Skin epidermis (tissue), 12 donors: ENCODE measurements at regions not wholly inside any gene's neighbourhood (a gene's known extent, or its start where the extent isn't known, plus 50 kb on each side); places are given as distances from the start of the nearest gene placed in this dataset.
"Not testable (repeated sequence)": the region's sequence is repeated elsewhere in the genome, so short reads cannot be mapped to it uniquely, and the experiment has no call there.

Source experiments
- H3K27ac ChIP-seq, 21 experiments: fragments of 200-600 bp; sonication (generic) in 11 of 21; one replicate each; pipeline ENCODE4 v1.5.0; 2020; ENCODE audit warnings: mild to moderate bottlenecking in 3 of 21, inconsistent platforms in 2 of 21, moderate library complexity in 2 of 21
- H3K4me3 ChIP-seq, 7 experiments: fragments of 200-600 bp; sonication (generic) in 2 of 7; one replicate each; pipeline ENCODE4 v1.5.0; 2020; ENCODE audit warnings: inconsistent platforms in 2 of 7, mild to moderate bottlenecking in 2 of 7, moderate library complexity in 1 of 7

DNA sequence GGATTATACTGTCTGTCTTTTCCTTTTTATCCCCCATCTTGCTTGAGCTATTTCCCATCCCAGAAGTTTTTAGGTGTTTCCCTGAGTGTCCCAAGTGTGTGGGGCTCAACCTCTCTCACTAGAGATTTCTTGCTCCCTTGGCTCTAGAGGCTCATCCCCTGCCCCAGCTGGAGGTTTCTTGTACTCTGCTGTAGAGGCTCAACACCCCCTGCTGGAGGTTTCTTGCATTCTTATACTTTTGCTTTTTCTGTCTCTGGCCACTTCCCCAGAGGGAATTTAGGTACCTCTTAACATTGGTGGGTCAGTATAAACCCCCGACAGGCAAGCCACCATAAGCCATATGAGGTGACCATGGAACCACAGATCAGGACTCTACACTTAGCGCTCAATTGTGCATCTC lies 114.2 kb upstream of the FAM3C start:
- Histone ChIP-seq H3K27ac (no peak overlapping the region), H3K4me3 (no peak overlapping the region)

DNA sequence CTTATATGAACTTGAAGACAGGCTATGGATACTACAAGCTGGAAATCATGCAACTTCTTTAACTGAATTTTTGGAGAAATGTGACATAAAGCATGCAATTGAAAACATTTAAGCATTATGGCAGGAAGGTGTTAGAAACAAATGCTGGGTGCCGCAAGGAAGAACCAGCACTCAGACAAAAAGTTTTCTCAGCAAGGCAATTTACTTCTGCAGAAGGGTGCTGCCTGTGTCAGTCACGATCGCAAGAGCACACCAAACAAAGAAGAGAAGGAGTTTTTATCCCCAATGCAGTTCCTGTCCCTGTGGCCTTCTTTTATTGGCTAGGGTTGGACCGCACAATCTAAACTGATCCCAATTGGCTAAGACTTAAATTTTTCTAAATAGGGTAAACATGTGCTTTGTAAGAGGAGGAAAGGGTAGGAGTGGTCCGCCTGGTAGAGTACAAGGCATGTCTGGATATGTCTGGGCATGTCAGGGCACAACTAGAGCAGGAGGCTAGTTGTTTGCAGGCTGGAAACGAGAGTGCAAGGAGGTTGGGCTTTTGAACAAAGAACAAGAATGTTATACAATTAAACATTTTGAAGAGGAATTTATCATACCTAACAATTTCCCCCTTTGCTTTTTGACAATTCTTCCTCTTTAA lies 109.6 kb upstream of the FAM3C start:
- Histone ChIP-seq H3K27ac (peak overlapping the region in 6 of 21 experiments; percentile 18 to 75 (median 54)), H3K4me3 (no peak overlapping the region)

DNA sequence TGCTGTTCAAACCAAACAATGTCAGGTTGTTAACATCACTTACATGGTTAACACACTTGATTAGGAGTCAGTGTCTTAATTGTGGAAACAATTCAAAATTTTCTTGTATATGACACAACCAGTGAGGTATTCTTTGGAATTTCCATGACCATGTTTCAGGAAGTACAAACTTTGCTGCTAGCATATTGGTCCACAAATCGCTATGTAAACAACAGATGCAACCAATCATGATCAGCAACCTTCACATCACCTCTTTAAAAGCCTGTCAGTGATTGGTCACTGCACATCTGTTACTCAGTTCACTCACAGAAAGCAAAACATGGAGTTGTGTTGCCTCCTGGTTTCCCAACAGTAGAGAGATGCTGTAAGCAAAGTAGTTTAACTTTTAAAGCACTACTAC lies 108.9 kb upstream of the FAM3C start:
- Histone ChIP-seq H3K4me3 (no peak overlapping the region), H3K27ac (peak overlapping the region in 7 of 21 experiments; percentile 16 to 75 (median 44))

DNA sequence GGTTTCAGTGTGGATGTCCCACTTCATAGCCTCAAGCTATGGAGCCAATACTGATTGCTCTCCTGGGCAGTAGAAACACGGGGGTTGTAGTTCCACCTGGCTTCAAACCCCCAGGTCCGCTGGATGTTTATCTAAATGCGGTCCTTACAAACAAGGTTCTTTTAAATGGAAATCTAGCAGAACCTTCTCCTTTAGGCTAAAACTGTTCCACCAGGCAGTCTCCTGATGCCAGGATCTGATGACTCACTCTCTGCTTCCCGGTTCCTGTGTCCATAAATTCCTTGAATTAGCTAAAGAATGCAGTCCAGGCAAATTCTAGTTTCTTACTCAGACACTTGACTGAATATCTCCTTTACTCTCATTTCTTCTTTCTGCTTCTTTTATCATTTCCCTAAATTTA lies 108.4 kb upstream of the FAM3C start:
- H3K4me3 ChIP-seq: no peak overlapping the region
- H3K27ac ChIP-seq: peak overlapping the region in 7 of 21 experiments; percentile 26 to 75 (median 44)

DNA sequence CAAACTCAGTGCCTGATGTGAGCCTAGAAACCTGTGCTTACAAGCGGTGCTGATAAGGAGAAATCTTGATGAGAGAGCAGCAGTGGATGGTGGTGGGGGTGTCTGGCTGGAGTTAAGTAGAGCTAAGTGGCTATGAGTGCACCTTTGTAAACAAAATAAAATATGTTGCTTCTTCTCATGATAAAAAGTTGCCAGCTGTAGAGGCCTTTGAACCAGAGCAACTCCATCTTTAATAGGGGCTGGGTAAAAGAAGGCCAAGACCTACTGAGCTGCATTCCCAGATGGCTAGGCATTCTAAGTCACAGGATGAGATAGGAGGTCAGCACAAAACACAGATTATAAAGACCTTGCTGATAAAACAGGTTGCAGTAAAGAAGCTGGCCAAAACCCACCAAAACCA lies 107.6 kb upstream of the FAM3C start:
- peak overlapping the region in 1 of 21 experiments; percentile 47 for H3K27ac ChIP-seq

DNA sequence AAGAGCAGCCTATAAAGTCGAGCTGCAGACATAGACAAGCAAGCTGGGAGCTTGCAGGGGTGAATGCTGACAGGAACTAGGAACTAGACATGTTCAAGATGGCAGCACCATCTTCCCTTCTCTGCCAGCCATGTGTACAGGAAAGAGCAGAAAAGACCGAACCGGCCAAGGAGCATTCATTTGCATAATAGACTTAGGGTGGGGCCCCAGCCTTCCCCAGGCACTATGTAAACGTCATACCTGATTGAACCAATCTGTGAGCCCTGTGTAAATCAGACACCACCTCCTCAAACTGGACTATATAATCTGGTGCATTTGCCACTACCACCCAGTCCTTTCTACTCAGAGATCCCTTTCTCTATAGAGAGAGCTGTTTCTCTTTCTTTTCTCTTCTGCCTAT lies 106.9 kb upstream of the FAM3C start:
- Histone ChIP-seq H3K4me3 (no peak overlapping the region), H3K27ac (no peak overlapping the region)

More for the DNA sequence above, 107.6 kb upstream of the FAM3C start:
- no peak overlapping the region for H3K4me3 ChIP-seq

DNA sequence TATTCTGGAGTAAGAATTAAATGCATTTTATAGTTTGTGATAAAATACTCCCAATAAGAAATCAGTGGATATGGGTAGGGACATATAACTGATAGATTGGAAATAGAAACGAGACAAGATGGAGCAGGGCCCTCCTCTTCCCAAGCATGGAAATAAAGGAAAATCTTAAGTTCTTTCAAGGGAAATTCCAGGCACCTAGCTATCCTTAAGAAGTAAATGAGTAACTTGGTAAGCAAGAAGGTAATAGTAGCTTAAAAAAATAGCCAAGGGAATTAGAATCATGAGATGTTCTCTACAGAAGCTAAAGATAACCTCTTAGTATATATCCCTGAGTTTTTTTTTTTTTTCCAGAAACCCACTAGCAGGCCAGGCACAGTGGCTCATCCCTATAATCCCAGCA lies 105.5 kb upstream of the FAM3C start:
- H3K4me3 ChIP-seq: no peak overlapping the region
- no peak overlapping the region for H3K27ac ChIP-seq

DNA sequence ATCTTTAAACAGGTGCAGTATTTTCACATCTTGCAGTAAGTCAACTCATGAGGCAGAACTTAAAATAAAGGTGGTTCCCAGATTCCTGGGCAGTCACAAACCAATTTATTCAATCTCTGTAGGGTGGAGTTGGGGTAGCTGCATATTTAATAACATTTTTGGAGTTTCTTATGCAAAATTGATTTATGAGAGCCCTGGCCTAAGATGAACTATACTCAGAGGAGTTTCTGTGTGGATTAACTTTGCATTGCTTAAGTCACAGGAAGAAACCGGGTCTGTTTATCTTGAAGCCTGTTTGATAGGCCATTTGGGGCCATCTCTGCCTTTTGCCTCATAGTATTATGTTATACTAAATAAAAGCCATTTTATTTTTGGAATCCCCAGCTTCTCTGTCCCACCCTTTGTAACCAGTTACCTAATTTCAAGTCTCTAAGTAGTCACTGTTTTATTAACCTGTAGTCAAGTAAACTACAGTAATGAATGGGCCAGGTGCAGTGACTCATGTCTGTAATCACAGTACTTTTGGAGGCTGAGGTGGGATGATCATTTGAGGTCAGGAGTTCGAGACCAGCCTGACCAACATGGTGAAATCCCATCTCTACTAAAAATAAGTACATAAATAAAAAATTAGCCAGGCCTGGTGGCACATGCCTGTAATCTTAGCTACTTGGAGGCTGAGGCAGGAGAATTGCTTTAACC lies 104.4 kb upstream of the FAM3C start:
- Histone ChIP-seq H3K4me3 (no peak overlapping the region), H3K27ac (no peak overlapping the region)

DNA sequence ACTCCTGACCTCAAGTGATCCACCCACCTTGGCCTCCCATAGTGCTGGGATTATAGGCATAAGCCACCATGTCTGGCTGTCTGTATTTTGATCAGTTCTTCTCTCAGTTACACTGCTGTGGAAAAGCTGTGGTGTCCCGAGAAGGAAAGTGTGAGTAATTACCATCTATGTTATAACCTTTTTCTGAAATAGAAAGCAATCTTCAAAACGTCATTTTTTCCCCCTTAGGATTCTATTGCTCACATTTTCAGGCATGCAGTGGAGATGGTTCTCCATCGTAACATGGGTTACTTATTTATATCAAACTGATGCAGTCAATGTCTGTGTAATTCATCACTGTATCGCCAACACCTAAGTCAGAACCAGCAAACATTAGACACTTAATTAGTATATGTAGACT lies 103.5 kb upstream of the FAM3C start:
- no peak overlapping the region for H3K4me3 ChIP-seq
- no peak overlapping the region for H3K27ac ChIP-seq

DNA sequence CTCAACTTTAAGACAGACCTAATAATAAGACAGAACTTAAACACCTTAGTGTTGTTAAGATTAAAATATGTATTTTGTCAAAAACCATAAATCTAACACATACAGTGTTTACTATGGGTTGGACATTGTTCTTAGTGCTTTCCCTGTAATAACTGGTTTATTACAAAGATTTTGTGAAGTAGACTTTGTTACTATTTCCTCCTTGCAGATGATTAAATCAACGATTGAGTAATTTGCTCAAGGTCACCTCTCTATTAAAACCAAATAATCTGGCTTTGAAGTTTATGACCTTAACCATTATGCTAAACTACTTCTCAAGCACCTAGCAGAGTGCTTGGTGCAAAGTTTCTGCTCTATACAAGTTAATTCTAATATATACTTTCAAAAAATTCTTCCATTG lies 102.7 kb upstream of the FAM3C start:
- H3K27ac ChIP-seq: no peak overlapping the region
- H3K4me3 ChIP-seq: no peak overlapping the region

DNA sequence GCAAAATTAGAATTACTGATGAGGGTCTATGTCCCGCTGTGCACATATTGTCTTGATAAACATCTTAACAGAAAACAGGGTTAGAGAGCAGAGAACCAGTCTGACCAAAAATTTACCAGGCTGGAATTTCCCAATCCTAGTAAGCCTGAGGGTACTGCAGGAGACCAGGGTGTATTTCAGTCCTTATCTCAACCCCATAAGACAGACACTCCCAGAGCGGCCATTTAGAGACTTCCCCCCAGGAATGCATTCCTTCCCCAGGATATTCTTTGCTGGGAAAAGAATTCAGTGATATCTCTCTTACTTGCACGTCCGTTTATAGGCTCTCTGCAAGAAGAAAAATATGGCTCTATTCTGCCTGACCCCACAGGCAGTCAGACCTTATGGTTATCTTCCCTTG lies 101.4 kb upstream of the FAM3C start:
- not testable (repeated sequence) for H3K27ac ChIP-seq, H3K4me3 ChIP-seq

DNA sequence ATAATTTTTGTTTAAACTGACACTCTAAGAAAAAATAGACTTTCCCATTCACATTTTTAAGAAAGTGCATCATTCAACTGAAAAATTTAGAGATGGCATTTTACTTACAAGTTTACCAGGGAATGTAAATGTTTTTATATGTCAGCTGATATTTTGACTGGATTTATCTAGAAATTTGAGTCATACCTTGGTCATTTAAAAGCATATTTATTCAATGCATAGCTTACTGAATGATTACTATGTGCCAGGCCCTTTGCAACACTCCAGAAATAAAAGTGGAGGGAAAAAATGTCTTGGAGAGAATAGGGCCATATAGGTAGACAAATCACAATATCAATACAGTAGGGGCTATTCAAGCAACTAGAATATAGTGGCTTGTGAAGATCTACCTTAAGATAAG lies 98.4 kb upstream of the FAM3C start:
- no peak overlapping the region for H3K4me3 ChIP-seq

DNA sequence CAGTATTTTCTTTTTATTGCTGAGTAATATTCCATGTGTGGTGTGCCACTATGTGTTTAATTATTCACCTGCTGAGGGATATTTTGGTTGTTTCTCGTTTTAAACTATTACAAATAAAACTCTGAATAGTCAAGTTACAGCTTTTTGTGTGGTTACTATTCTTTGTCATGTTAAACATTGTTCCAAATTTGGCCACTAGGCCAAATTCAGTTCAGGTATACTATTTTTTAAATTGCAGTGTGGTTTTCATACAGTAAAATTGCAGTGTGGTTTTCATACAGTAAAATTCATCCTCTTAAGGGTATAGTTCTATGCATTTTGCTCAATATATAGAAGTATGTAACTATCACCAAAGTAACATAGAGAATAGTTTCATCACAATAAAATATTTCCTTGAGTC lies 97.4 kb upstream of the FAM3C start:
- Histone ChIP-seq H3K27ac (no peak overlapping the region), H3K4me3 (no peak overlapping the region)

More for the DNA sequence above, 98.4 kb upstream of the FAM3C start:
- H3K27ac ChIP-seq: no peak overlapping the region

DNA sequence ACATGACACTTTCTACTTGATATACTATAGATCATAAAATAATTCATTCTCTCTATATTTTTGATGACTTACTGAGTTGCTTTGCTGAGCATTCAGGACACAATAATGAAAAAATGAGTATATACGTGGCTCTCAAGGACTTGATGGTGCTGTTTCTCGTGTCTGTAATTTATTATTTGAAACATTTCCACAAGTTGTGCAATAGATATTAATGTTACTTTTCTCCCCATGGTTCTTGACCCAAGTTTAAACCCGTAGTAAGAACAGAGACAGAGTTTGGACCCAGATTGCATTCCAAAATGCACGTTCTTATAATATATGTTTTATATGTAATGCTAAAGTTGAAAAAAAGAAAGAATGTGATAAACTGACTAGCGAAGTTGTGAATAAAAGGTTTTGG lies 94.2 kb upstream of the FAM3C start:
- H3K4me3 ChIP-seq: no peak overlapping the region
- no peak overlapping the region for H3K27ac ChIP-seq

DNA sequence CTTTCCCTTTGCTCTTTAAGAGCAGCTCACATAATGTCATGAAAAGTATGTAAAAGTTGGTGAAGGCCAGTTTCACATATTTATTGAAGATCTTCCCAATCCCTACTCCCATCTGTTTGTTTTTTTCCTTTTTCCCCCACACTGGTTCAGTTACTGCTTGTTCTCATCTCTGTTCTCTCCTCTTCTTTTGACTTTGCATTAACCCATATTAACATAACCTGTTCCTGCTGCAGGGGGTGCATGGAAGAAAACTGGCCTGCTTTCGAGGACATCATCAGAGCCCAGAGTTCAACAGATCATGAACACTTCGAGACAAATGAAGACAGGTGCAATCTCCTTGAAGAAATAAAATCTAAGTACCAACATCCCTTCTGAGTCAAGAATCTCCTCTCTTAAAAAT lies 93.3 kb upstream of the FAM3C start:
- H3K27ac ChIP-seq: no peak overlapping the region
- no peak overlapping the region for H3K4me3 ChIP-seq

DNA sequence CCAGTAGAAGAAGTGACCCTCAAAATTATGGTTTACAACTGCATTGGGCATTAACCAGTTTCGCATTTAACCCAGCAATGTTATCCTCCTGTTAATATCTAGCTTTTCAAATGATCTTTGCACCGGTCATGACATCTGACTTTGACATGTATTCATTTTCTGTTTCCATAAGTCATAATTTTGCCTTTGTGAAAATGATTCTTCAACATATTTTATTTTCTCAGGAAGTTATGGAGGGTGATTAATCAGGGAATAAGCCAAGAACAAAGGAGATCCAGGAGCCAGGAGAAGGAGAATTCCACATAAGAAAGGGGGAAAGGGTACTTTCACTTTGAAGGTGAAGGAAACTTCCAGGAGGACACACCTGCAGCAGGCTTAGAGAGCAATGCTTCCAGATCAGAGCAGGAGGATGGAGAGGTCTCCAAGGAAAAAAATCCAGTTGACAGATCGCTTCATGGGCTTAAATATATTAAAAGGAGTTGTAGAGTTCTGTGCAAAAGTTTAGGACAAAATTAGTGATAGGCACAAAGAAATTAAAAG lies 92.1 kb upstream of the FAM3C start:
- Histone ChIP-seq H3K27ac (no peak overlapping the region), H3K4me3 (no peak overlapping the region)

DNA sequence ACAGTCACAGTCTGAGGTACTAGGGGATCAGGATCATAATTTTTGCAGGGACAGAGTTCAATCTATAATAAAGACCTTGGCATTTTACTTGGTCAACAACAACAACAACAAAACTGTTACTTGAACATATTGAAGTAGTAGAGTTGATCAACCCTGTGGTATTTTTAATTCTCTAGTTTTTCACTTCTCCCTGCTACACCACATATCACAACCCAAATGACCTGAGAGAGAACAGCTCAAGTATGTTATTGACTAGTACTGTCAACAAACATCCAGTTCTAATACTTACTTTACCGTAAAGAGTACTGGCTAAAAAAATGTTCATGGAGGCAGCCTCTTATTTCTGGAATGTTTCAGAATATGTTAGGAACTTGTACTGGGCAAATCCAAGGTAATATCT lies 90.5 kb upstream of the FAM3C start:
- peak overlapping the region in 4 of 21 experiments; percentile 26 to 57 (median 45) for H3K27ac ChIP-seq
- H3K4me3 ChIP-seq: no peak overlapping the region

DNA sequence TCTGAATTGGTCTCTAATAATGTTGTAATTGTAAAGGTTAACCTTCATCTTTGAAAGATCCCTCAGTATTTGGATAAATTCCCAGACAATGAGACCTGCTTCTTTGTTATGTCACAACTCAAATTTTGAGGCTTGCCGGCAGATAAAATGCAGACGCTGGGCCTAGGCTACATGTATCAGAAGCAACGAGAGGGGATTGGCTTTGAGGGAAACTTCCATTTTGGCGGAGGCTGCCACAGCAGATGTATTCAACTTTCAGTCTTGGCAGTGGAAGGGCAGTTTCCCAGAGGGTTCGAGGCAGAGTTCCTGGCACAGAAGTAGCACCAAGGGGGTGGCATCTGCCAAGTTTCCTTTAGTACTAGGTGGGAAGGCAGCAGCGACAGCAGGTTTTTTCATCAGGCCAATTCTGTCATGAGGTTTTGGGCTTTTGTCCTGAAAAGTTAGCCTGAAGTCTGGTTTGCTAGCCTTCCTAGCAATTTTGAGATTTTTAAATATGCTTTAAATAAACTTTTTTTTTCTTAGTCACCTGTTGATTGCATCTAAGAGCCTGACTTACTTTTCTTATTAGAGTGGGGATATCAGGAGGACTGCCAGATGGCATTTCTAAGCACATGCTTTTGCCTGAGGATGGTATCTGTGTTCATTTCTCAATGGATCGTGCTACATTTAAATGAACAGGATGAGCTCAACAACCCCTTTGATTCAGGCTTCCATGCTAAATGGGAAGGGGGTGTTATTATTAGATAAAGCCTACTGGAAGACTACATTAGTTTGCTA lies 89.5 kb upstream of the FAM3C start:
- Histone ChIP-seq H3K27ac (peak overlapping the region in 10 of 21 experiments; percentile 0 to 66 (median 34)), H3K4me3 (no peak overlapping the region)

DNA sequence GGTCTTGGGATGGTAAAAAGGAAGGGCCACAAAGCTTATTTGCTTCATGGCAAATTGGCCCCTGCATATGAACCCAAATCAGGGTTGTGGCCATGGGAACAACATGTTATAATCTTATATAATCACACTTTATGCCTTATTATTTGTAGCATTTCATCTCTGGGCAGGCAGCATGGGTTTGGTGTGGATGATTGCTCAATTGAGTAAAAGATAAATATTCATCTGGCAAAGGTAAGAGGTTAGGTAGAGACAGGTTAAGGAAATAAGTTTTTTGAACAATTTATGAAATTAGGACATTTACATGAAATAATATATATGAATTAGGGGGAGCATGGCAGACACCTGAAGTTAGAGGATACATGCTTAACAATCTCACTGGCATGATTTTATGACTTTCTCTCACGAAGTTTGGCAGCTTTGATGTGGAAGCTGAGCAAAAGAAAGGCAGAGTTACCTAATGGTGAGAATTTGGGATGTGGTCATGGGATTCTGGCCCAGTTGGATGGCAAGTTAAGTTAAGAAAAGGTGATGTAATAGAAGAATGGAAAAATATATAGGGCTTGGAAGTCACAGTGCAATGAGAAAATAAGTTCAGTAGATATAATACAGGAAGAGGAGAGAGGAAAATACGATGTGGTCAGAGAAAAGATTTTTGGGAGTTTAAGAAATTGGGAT lies 88.1 kb upstream of the FAM3C start:
- peak overlapping the region in 1 of 21 experiments; percentile 15 for H3K27ac ChIP-seq

More for the DNA sequence above, 88.1 kb upstream of the FAM3C start:
- no peak overlapping the region for H3K4me3 ChIP-seq
